Astrocyte (in vitro differentiated cells and primary cell): ENCODE measurements at regions not wholly inside any gene's neighbourhood (a gene's known extent, or its start where the extent isn't known, plus 50 kb on each side); places are given as distances from the start of the nearest gene placed in this dataset.

ENCODE experiments used
- DNase-seq: peaks from one replicate; pipeline ENCODE4 v3.0.0-alpha.2; 2010; ENCODE audit warnings: low read depth
- FAIRE-seq: peaks from 2 replicates; lab custom pipeline; 2011; peaks lifted over from hg19 to GRCh38; lab: Jason Lieb, UNC
- H2AFZ ChIP-seq: 2 replicates; pipeline ENCODE4 v1.6.0; 2012; ENCODE audit warnings: low read depth, low read length, inconsistent platforms
- H3K27ac ChIP-seq: 2 replicates; pipeline ENCODE4 v1.5.1; 2011; ENCODE audit warnings: low read depth, low read length, inconsistent platforms
- H3K27me3 ChIP-seq: 2 replicates; pipeline ENCODE4 v1.6.0; 2011; ENCODE audit warnings: low read length, inconsistent platforms; ENCODE audit not compliant: insufficient read depth
- H3K36me3 ChIP-seq: 2 replicates; pipeline ENCODE4 v1.5.1; 2011; ENCODE audit warnings: low read length, inconsistent platforms; ENCODE audit not compliant: insufficient read depth
- H3K4me1 ChIP-seq: 2 replicates; pipeline ENCODE4 v1.5.1; 2011; ENCODE audit warnings: low read length, inconsistent platforms; ENCODE audit not compliant: insufficient read depth
- H3K4me2 ChIP-seq: 2 replicates; pipeline ENCODE4 v1.6.0; 2012; ENCODE audit warnings: low read length, inconsistent platforms
- H3K4me3 ChIP-seq: 2 replicates; pipeline ENCODE4 v1.5.1; 2011; ENCODE audit warnings: low read depth, mild to moderate bottlenecking, low read length, inconsistent platforms; ENCODE audit not compliant: insufficient read depth
- H3K79me2 ChIP-seq: 2 replicates; pipeline ENCODE4 v1.6.0; 2012; ENCODE audit warnings: mild to moderate bottlenecking, low read length, inconsistent platforms; ENCODE audit not compliant: insufficient read depth
- H3K9ac ChIP-seq: 2 replicates; pipeline ENCODE4 v1.6.0; 2012; ENCODE audit warnings: mild to moderate bottlenecking, low read length, inconsistent platforms
- H3K9me3 ChIP-seq: 2 replicates; pipeline ENCODE4 v1.5.1; 2012; ENCODE audit warnings: low read depth, mild to moderate bottlenecking, low read length, inconsistent platforms; ENCODE audit not compliant: insufficient read depth
- H4K20me1 ChIP-seq: 2 replicates; pipeline ENCODE4 v1.6.0; 2012; ENCODE audit warnings: low read length, inconsistent platforms; ENCODE audit not compliant: insufficient read depth
- H3K27ac Mint-ChIP-seq: one replicate; pipeline ENCODE4 v1.8.0; 2021; ENCODE audit warnings: mild to moderate bottlenecking, mixed read lengths; ENCODE audit not compliant: unreplicated experiment
- H3K27me3 Mint-ChIP-seq: one replicate; pipeline ENCODE4 v1.8.0; 2021; ENCODE audit warnings: low read depth, mixed read lengths; ENCODE audit not compliant: unreplicated experiment
- H3K36me3 Mint-ChIP-seq: one replicate; pipeline ENCODE4 v1.8.0; 2021; ENCODE audit warnings: low read depth, mixed read lengths; ENCODE audit not compliant: unreplicated experiment
- H3K4me1 Mint-ChIP-seq: one replicate; pipeline ENCODE4 v1.8.0; 2021; ENCODE audit warnings: low read depth, mixed read lengths; ENCODE audit not compliant: unreplicated experiment
- H3K4me3 Mint-ChIP-seq: one replicate; pipeline ENCODE4 v1.8.0; 2021; ENCODE audit warnings: mild to moderate bottlenecking, moderate library complexity, mixed read lengths; ENCODE audit not compliant: unreplicated experiment
- H3K9me3 Mint-ChIP-seq: one replicate; pipeline ENCODE4 v1.8.0; 2021; ENCODE audit warnings: mild to moderate bottlenecking, mixed read lengths; ENCODE audit not compliant: unreplicated experiment
- CTCF ChIP-seq: IDR thresholded peaks from 2 replicates; pipeline ENCODE4 v1.5.1; 2011; ENCODE audit warnings: low read depth, mild to moderate bottlenecking, inconsistent platforms, low read length, moderate library complexity; ENCODE audit not compliant: insufficient read depth
- EZH2 ChIP-seq: IDR thresholded peaks from 2 replicates; pipeline ENCODE4 v1.6.1; 2012; ENCODE audit warnings: mild to moderate bottlenecking, low read length, inconsistent platforms; ENCODE audit not compliant: insufficient read depth

- H4K20me1 ChIP-seq = no peaks in the 10 kb centered on the region
- Mint-ChIP-seq H3K36me3 (peaks cover 1% of the 10 kb centered on the region), H3K27me3 (peaks cover 41% of the 10 kb centered on the region), H3K27ac (no peak overlapping the region), H3K9me3 (peaks cover 2% of the 10 kb centered on the region), H3K4me1 (peaks cover 29% of the 10 kb centered on the region), H3K4me3 (no peak overlapping the region)
- no peak overlapping the region for H2AFZ ChIP-seq
- H3K4me2 ChIP-seq = no peak overlapping the region
- H3K4me1 ChIP-seq = peaks cover 12% of the 10 kb centered on the region
- H3K79me2 ChIP-seq = no peaks in the 10 kb centered on the region
- no peak for DNase-seq
- TF ChIP-seq CTCF (no peak), EZH2 (no peak)
- no peak for FAIRE-seq
- H3K9me3 ChIP-seq = no peaks in the 10 kb centered on the region
- peaks cover 20% of the 10 kb centered on the region for H3K27me3 ChIP-seq
- H3K36me3 ChIP-seq = no peaks in the 10 kb centered on the region
- H3K9ac ChIP-seq = no peak overlapping the region
- no peak overlapping the region for H3K27ac ChIP-seq
- no peak overlapping the region for H3K4me3 ChIP-seq
Measured at GRCh38 chr14:22488522-22489243, 100.3 kb downstream of the DAD1 start.

GRCh38 chr14:22487941-22488340, 101.1 kb downstream of the DAD1 start:
- Mint-ChIP-seq H3K27me3 (peaks cover 37% of the 10 kb centered on the region), H3K9me3 (no peaks in the 10 kb centered on the region)
- FAIRE-seq = no peak

More at GRCh38 chr14:22487941-22488340, 101.1 kb downstream of the DAD1 start:
- H3K9me3 ChIP-seq = no peaks in the 10 kb centered on the region
- H3K36me3 ChIP-seq = no peaks in the 10 kb centered on the region
- TF ChIP-seq CTCF = no peak
- no peak for TF ChIP-seq EZH2
- no peak overlapping the region for H3K4me3 ChIP-seq
- peaks cover 20% of the 10 kb centered on the region for H3K27me3 ChIP-seq
- H3K9ac ChIP-seq = no peak overlapping the region
- H2AFZ ChIP-seq = no peak overlapping the region
- H3K27ac ChIP-seq = no peak overlapping the region
- no peak overlapping the region for H3K4me3 Mint-ChIP-seq
- H3K79me2 ChIP-seq = no peaks in the 10 kb centered on the region
- H4K20me1 ChIP-seq = no peaks in the 10 kb centered on the region
- H3K27ac Mint-ChIP-seq = no peak overlapping the region
- H3K4me1 ChIP-seq = peaks cover 12% of the 10 kb centered on the region
- DNase-seq = no peak
- H3K4me2 ChIP-seq = no peak overlapping the region
- peaks cover 1% of the 10 kb centered on the region for H3K36me3 Mint-ChIP-seq
- peaks cover 32% of the 10 kb centered on the region for H3K4me1 Mint-ChIP-seq
